LNCaP clone FGC (cell line): ENCODE measurements at regions not wholly inside any gene's neighbourhood (a gene's known extent, or its start where the extent isn't known, plus 50 kb on each side); places are given as distances from the start of the nearest gene placed in this dataset.

ENCODE experiments used
- DNase-seq: peaks from one replicate; pipeline ENCODE4 v3.0.0-alpha.2; 2011; ENCODE audit warnings: low read depth
- H3K4me3 ChIP-seq: 2 replicates; pipeline ENCODE4 v1.5.1; 2011; ENCODE audit warnings: mild to moderate bottlenecking, low read depth, low read length, control low read depth
- CTCF ChIP-seq: IDR thresholded peaks from 2 replicates; pipeline ENCODE4 v1.5.1; 2012; ENCODE audit warnings: mild to moderate bottlenecking; ENCODE audit not compliant: control insufficient read depth, insufficient read depth; ENCODE audit errors: extremely low read depth

- no peak for TF ChIP-seq CTCF
- H3K4me3 ChIP-seq: no peak overlapping the region
- no peak for DNase-seq
These were observed 93.0 kb upstream of the PELI1 start for GRCh38 chr2:64237266-64237665.

GRCh38 chr2:64238799-64239198 is 94.6 kb upstream of the PELI1 start:
- no peak for TF ChIP-seq CTCF
- no peak overlapping the region for H3K4me3 ChIP-seq
- no peak for DNase-seq

- no peak overlapping the region for H3K4me3 ChIP-seq
- DNase-seq: no peak
- no peak for TF ChIP-seq CTCF
These were observed 99.1 kb upstream of the PELI1 start for GRCh38 chr2:64243081-64244036.

- no peak overlapping the region for H3K4me3 ChIP-seq
- TF ChIP-seq CTCF: no peak
- no peak for DNase-seq
These were observed 99.8 kb upstream of the PELI1 start for GRCh38 chr2:64244037-64244416.

- no peak for DNase-seq
- no peak for TF ChIP-seq CTCF
- H3K4me3 ChIP-seq: no peak overlapping the region
These were observed 101.4 kb upstream of the PELI1 start for GRCh38 chr2:64245631-64246030.

GRCh38 chr2:64246962-64247361 is 102.7 kb upstream of the PELI1 start:
- no peak overlapping the region for H3K4me3 ChIP-seq
- TF ChIP-seq CTCF: no peak
- no peak for DNase-seq

GRCh38 chr2:64249426-64249825 is 105.2 kb upstream of the PELI1 start:
- no peak for TF ChIP-seq CTCF
- H3K4me3 ChIP-seq: no peak overlapping the region
- DNase-seq: no peak
